Tibial nerve (tissue), 4 donors: ENCODE measurements at regions not wholly inside any gene's neighbourhood (a gene's known extent, or its start where the extent isn't known, plus 50 kb on each side); places are given as distances from the start of the nearest gene placed in this dataset.

Experiments used
- CTCF ChIP-seq, 5 experiments: fragments of 200-600 bp in 3 of 5; fragments of 450-650 bp in 2 of 5; sonication (generic) in 3 of 5; IDR thresholded peaks; one replicate each; pipeline ENCODE4 v1.5.1; 2016 to 2019; ENCODE audit warnings: antibody characterized with exemption in 5 of 5, mild to moderate bottlenecking in 3 of 5, moderate library complexity in 2 of 5
- EP300 ChIP-seq, 2 donors: sonication (generic); formaldehyde crosslinking; IDR thresholded peaks; one replicate each; pipeline ENCODE4 v1.6.1; 2017; ENCODE audit warnings: antibody characterized with exemption in 2 of 2, mild to moderate bottlenecking in 1 of 2
- POLR2A ChIP-seq, 2 donors: fragments of 450-650 bp; IDR thresholded peaks; one replicate each; pipeline ENCODE4 v1.6.1; 2017; ENCODE audit warnings: antibody characterized with exemption in 2 of 2, mild to moderate bottlenecking in 2 of 2, moderate library complexity in 2 of 2

- TF ChIP-seq CTCF (IDR thresholded peaks at IDR 0.05) (no peak), POLR2A (IDR thresholded peaks at IDR 0.05) (peak in 1 of 2 donors; percentile 29), EP300 (IDR thresholded peaks at IDR 0.05) (peak in 1 of 2 donors; percentile 64)
Measured at GRCh38 chr4:3384771-3385710, 56.7 kb upstream of the HGFAC start.
